ENCODE measurements at regions not wholly inside any gene's neighbourhood (a gene's known extent, or its start where the extent isn't known, plus 50 kb on each side); places are given as distances from the start of the nearest gene placed in this dataset.

DNA sequence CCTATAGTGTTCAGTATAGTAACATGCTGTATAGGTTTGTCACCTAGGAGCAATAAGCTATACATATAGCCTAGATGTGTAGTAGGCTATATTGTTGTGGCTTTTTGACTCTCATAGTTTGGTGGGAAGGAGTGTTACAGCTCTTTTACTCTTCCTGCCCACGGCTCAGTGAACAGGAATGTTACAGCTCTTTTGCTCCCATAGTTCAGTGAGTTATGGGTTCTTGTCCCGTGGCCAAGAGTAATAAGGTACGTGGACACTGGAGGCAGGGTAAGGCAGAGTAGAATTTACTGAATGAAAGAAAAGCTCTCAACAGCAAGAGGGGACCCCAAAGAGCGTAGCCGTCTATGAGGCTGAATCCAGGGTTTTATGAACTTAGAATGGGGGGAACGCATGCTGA, 734.3 kb downstream of the ADGRL2 start:
- no peak for DNase-seq (ENCODE audit: low read depth)
- no peak for TF ChIP-seq CTCF (IDR thresholded peaks at IDR 0.05; ENCODE audit: control insufficient read depth, insufficient read depth, low read depth, low read length, missing control alignments)
- no peak overlapping the region for H3K4me3 ChIP-seq (ENCODE audit: control insufficient read depth, low read depth, low read length)

- no peak for DNase-seq (ENCODE audit: low read depth)
- no peak for TF ChIP-seq CTCF (IDR thresholded peaks at IDR 0.05; ENCODE audit: control insufficient read depth, insufficient read depth, low read depth, low read length, missing control alignments)
- no peak overlapping the region for H3K4me3 ChIP-seq (ENCODE audit: control insufficient read depth, low read depth, low read length)
Measured at GRCh38 chr1:82525378-82525777, 724.6 kb downstream of the ADGRL2 start.

- no peak for DNase-seq (ENCODE audit: low read depth)
- no peak overlapping the region for H3K4me3 ChIP-seq (ENCODE audit: control insufficient read depth, low read depth, low read length)
- TF ChIP-seq CTCF (IDR thresholded peaks at IDR 0.05; ENCODE audit: control insufficient read depth, insufficient read depth, low read depth, low read length, missing control alignments) = no peak
Measured at GRCh38 chr1:82520611-82521010, 719.9 kb downstream of the ADGRL2 start.

DNA sequence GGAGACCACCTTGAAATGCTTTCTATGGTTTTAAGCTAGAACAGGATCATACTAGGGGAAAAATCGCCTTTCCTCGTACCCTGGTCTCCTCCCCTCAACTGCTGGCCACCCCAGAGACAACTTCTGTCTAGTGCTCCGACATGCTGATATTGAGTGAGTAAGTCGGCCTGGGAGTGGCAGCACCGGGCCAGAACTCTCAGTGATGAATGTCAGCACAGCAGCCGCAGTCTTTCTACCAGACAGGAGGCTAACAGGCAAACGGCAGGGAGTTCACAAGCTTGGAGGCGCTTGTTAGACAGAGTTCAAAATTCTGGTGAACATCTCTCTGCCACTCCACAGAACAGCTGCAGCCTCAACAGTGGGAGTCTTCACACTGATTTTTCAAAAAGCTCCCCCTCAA, 716.9 kb downstream of the ADGRL2 start:
- TF ChIP-seq CTCF (IDR thresholded peaks at IDR 0.05; ENCODE audit: control insufficient read depth, insufficient read depth, low read depth, low read length, missing control alignments) = no peak
- H3K4me3 ChIP-seq (ENCODE audit: control insufficient read depth, low read depth, low read length) = no peak overlapping the region
- DNase-seq (ENCODE audit: low read depth) = no peak

DNA sequence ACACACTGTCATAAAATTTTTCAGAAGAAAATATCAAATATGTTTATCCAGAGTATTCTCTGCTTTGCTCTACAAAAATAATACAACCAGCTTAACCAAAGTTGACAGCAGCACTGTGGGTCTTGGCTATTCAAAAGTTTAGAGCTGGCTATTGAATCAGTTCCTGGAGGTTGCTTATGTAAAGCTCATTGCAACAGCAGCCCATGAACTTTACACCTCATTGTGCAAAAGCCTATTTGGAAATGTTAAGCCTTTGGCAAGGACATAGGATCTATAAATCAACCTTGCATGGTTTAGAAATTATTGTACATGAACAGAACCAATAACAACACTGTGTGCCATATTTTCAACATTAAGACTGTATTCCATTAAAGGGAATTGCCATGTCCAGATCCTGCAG, 714.9 kb downstream of the ADGRL2 start:
- no peak overlapping the region for H3K4me3 ChIP-seq (ENCODE audit: control insufficient read depth, low read depth, low read length)
- DNase-seq (ENCODE audit: low read depth) = no peak
- no peak for TF ChIP-seq CTCF (IDR thresholded peaks at IDR 0.05; ENCODE audit: control insufficient read depth, insufficient read depth, low read depth, low read length, missing control alignments)

DNA sequence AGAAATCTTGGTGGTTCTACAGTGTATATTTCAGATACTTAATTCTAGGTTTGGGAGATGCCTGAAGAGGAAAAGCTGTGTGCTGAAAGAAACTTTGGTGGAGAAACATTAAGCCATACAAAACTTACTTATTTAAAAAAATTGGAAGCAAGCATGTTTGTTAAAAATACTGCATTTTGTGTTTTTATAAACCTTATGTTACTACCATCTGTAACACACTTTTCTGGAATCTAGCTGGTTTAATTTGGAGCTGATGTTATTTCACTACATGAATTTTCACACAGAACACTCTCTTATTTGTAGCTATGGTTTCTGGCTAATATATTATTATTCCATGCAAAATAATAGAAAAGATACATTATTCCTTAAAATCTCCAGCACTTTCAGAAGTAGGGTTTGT, 710.7 kb downstream of the ADGRL2 start:
- DNase-seq (ENCODE audit: low read depth) = no peak
- H3K4me3 ChIP-seq (ENCODE audit: control insufficient read depth, low read depth, low read length) = no peak overlapping the region
- no peak for TF ChIP-seq CTCF (IDR thresholded peaks at IDR 0.05; ENCODE audit: control insufficient read depth, insufficient read depth, low read depth, low read length, missing control alignments)

DNA sequence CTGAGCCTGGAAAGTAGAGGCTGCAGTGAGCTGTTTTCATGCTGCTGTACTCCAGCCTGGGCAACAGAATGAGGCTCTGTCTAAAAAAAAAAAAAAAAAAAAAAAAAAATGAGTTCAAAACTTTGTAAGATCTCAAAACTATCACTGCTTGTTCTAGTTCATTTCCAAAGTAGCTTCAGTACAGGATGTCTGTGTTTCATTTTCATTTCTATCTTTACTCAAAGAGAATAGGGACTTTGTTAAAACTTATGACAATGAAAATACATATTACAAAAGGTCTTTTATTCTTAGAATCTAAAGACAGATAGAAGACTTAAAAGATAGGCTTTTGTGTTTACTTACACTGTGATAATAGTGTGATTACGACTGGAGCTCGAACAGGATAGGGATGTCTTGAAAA, 709.7 kb downstream of the ADGRL2 start:
- no peak for TF ChIP-seq CTCF (IDR thresholded peaks at IDR 0.05; ENCODE audit: control insufficient read depth, insufficient read depth, low read depth, low read length, missing control alignments)
- no peak for DNase-seq (ENCODE audit: low read depth)
- no peak overlapping the region for H3K4me3 ChIP-seq (ENCODE audit: control insufficient read depth, low read depth, low read length)
